ENCODE measurements at regions not wholly inside any gene's neighbourhood (a gene's known extent, or its start where the extent isn't known, plus 50 kb on each side); places are given as distances from the start of the nearest gene placed in this dataset.

- Histone ChIP-seq H4K20me1 (ENCODE audit: control insufficient read depth, extremely low read depth, insufficient read depth, low read length) (no peaks in the 10 kb centered on the region), H3K4me1 (ENCODE audit: control insufficient read depth, extremely low read depth, insufficient read depth, low read length) (peaks cover 14% of the 10 kb centered on the region), H3K4me2 (ENCODE audit: control insufficient read depth, extremely low read depth, insufficient read depth, low read depth, low read length) (no peak overlapping the region), H3K9me3 (ENCODE audit: control insufficient read depth, low read depth, low read length) (no peaks in the 10 kb centered on the region), H3K27ac (ENCODE audit: control insufficient read depth, insufficient read depth, low read length) (no peak overlapping the region), H3K9ac (ENCODE audit: control insufficient read depth, extremely low read depth, insufficient read depth, low read length) (no peak overlapping the region), H2AFZ (ENCODE audit: control insufficient read depth, low read length) (no peak overlapping the region), H3K4me3 (ENCODE audit: control insufficient read depth in 2 of 3, extremely low read depth in 1 of 3, insufficient read depth in 2 of 3, low read depth in 1 of 3, low read length in 3 of 3) (no peak overlapping the region), H3K27me3 (ENCODE audit: control insufficient read depth, extremely low read depth, insufficient read depth, low read length) (no peaks in the 10 kb centered on the region), H3K36me3 (ENCODE audit: control insufficient read depth in 2 of 2, extremely low read depth in 1 of 2, insufficient read depth in 2 of 2, low read length in 2 of 2) (no peaks in the 10 kb centered on the region), H3K79me2 (ENCODE audit: control insufficient read depth, insufficient read depth, low read length) (no peaks in the 10 kb centered on the region), H3K9me1 (ENCODE audit: control insufficient read depth, extremely low read depth, insufficient read depth, low read length) (no peaks in the 10 kb centered on the region)
- dilution Hi-C loops (cut with MboI; ENCODE audit: extremely low pct_ligation_motif_present, low sequenced_read_pairs): no loop called here
- DNase-seq (ENCODE audit: low read depth, low spot score) (no peak), FAIRE-seq (no peak)
- TF ChIP-seq, protein P1, sequence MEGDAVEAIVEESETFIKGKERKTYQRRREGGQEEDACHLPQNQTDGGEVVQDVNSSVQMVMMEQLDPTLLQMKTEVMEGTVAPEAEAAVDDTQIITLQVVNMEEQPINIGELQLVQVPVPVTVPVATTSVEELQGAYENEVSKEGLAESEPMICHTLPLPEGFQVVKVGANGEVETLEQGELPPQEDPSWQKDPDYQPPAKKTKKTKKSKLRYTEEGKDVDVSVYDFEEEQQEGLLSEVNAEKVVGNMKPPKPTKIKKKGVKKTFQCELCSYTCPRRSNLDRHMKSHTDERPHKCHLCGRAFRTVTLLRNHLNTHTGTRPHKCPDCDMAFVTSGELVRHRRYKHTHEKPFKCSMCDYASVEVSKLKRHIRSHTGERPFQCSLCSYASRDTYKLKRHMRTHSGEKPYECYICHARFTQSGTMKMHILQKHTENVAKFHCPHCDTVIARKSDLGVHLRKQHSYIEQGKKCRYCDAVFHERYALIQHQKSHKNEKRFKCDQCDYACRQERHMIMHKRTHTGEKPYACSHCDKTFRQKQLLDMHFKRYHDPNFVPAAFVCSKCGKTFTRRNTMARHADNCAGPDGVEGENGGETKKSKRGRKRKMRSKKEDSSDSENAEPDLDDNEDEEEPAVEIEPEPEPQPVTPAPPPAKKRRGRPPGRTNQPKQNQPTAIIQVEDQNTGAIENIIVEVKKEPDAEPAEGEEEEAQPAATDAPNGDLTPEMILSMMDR (optimal IDR thresholded peaks at IDR 0.05 in 1 of 3, IDR thresholded peaks at IDR 0.05 in 1 of 3, conservative IDR thresholded peaks at IDR 0.05 in 1 of 3; ENCODE audit: extremely low read depth in 1 of 3, insufficient read depth in 2 of 3, low read length in 3 of 3): no peak
- no peak for TF ChIP-seq EZH2 (IDR thresholded peaks at IDR 0.05; ENCODE audit: low read length)
Observed at GRCh38 chr18:42187611-42188380, 232.8 kb downstream of the PIK3C3 start.

GRCh38 chr18:42190643-42191042, 235.6 kb downstream of the PIK3C3 start:
- DNase-seq (ENCODE audit: low read depth, low spot score): no peak
- dilution Hi-C loops (cut with MboI; ENCODE audit: extremely low pct_ligation_motif_present, low sequenced_read_pairs): no loop called here
- H4K20me1 ChIP-seq (ENCODE audit: control insufficient read depth, extremely low read depth, insufficient read depth, low read length): no peaks in the 10 kb centered on the region
- no peak for TF ChIP-seq EZH2 (IDR thresholded peaks at IDR 0.05; ENCODE audit: low read length)
- TF ChIP-seq, protein P1 (optimal IDR thresholded peaks at IDR 0.05 in 1 of 3, IDR thresholded peaks at IDR 0.05 in 1 of 3, conservative IDR thresholded peaks at IDR 0.05 in 1 of 3; ENCODE audit: extremely low read depth in 1 of 3, insufficient read depth in 2 of 3, low read length in 3 of 3): no peak
- H3K9me3 ChIP-seq (ENCODE audit: control insufficient read depth, low read depth, low read length): no peaks in the 10 kb centered on the region
- no peak for FAIRE-seq
- H3K9ac ChIP-seq (ENCODE audit: control insufficient read depth, extremely low read depth, insufficient read depth, low read length): no peak overlapping the region
- H3K79me2 ChIP-seq (ENCODE audit: control insufficient read depth, insufficient read depth, low read length): no peaks in the 10 kb centered on the region
- H3K27me3 ChIP-seq (ENCODE audit: control insufficient read depth, extremely low read depth, insufficient read depth, low read length): no peaks in the 10 kb centered on the region
- no peaks in the 10 kb centered on the region for H3K4me1 ChIP-seq (ENCODE audit: control insufficient read depth, extremely low read depth, insufficient read depth, low read length)
- H3K4me2 ChIP-seq (ENCODE audit: control insufficient read depth, extremely low read depth, insufficient read depth, low read depth, low read length): no peak overlapping the region
- no peak overlapping the region for H3K4me3 ChIP-seq (ENCODE audit: control insufficient read depth in 2 of 3, extremely low read depth in 1 of 3, insufficient read depth in 2 of 3, low read depth in 1 of 3, low read length in 3 of 3)
- H3K9me1 ChIP-seq (ENCODE audit: control insufficient read depth, extremely low read depth, insufficient read depth, low read length): no peaks in the 10 kb centered on the region
- no peaks in the 10 kb centered on the region for H3K36me3 ChIP-seq (ENCODE audit: control insufficient read depth in 2 of 2, extremely low read depth in 1 of 2, insufficient read depth in 2 of 2, low read length in 2 of 2)
- H3K27ac ChIP-seq (ENCODE audit: control insufficient read depth, insufficient read depth, low read length): no peak overlapping the region
- no peak overlapping the region for H2AFZ ChIP-seq (ENCODE audit: control insufficient read depth, low read length)
